Activated CD4-positive, alpha-beta T cell treated with anti-CD3 and anti-CD28 coated beads for 1 hour (primary cell): ENCODE measurements at regions not wholly inside any gene's neighbourhood (a gene's known extent, or its start where the extent isn't known, plus 50 kb on each side); places are given as distances from the start of the nearest gene placed in this dataset.

Source experiments
- DNase-seq: peaks from one replicate; pipeline ENCODE4 v3.0.0-alpha.2; 2020

GRCh38 chr16:51892293-51893007, 654.5 kb downstream of the TOX3 start:
- no peak for DNase-seq

- no peak for DNase-seq
Observed at GRCh38 chr16:51888534-51888933, 658.4 kb downstream of the TOX3 start.

GRCh38 chr16:51888016-51888415, 658.9 kb downstream of the TOX3 start:
- no peak for DNase-seq

- DNase-seq: no peak
Observed at GRCh38 chr16:51886456-51886855, 660.5 kb downstream of the TOX3 start.

- DNase-seq: no peak
Observed at GRCh38 chr16:51884773-51885172, 662.2 kb downstream of the TOX3 start.

GRCh38 chr16:51881731-51882130, 665.2 kb downstream of the TOX3 start:
- no peak for DNase-seq

GRCh38 chr16:51880776-51881175, 666.2 kb downstream of the TOX3 start:
- DNase-seq: no peak

- DNase-seq: no peak
Observed at GRCh38 chr16:51877686-51878085, 669.3 kb downstream of the TOX3 start.

GRCh38 chr16:51876934-51877333, 670.0 kb downstream of the TOX3 start:
- DNase-seq: no peak

- no peak for DNase-seq
Observed at GRCh38 chr16:51876601-51876875, 670.4 kb downstream of the TOX3 start.

- no peak for DNase-seq
Observed at GRCh38 chr16:51875834-51876600, 670.9 kb downstream of the TOX3 start.

- no peak for DNase-seq
Observed at GRCh38 chr16:51872524-51872923, 674.4 kb downstream of the TOX3 start.

- DNase-seq: no peak
Observed at GRCh38 chr16:51870296-51870854, 676.6 kb downstream of the TOX3 start.

GRCh38 chr16:51869176-51869575, 677.8 kb downstream of the TOX3 start:
- no peak for DNase-seq

- no peak for DNase-seq
Observed at GRCh38 chr16:51868631-51869030, 678.3 kb downstream of the TOX3 start.

GRCh38 chr16:51867386-51868065, 679.4 kb downstream of the TOX3 start:
- DNase-seq: no peak

GRCh38 chr16:51864575-51864974, 682.4 kb downstream of the TOX3 start:
- no peak for DNase-seq

GRCh38 chr16:51854401-51854951, 692.5 kb downstream of the TOX3 start:
- DNase-seq: no peak

- no peak for DNase-seq
Observed at GRCh38 chr16:51853586-51853985, 693.4 kb downstream of the TOX3 start.

- DNase-seq: no peak
Observed at GRCh38 chr16:51852892-51853291, 694.1 kb downstream of the TOX3 start.

GRCh38 chr16:51851111-51851510, 695.8 kb downstream of the TOX3 start:
- no peak for DNase-seq

GRCh38 chr16:51849715-51850114, 697.2 kb downstream of the TOX3 start:
- no peak for DNase-seq

- no peak for DNase-seq
Observed at GRCh38 chr16:51845586-51846305, 694.7 kb upstream of the SALL1 start.
